SK-N-SH (cell line): ENCODE measurements at regions not wholly inside any gene's neighbourhood (a gene's known extent, or its start where the extent isn't known, plus 50 kb on each side); places are given as distances from the start of the nearest gene placed in this dataset.

Source experiments
- CTCF ChIA-PET: fragments of 300-600, 350-600 bp; formaldehyde crosslinking; extraction: SDS; loops from one replicate; lab custom pipeline; 2021; lab: Yijun Ruan, JAX
- POLR2A ChIA-PET: fragments of 350-600 bp; sonication (Branson Sonifier 250); formaldehyde crosslinking; extraction: SDS; loops from one replicate; lab custom pipeline; 2020; ENCODE audit warnings: antibody characterized with exemption, inconsistent platforms; lab: Yijun Ruan, JAX
- DNase-seq: peaks from one replicate; pipeline ENCODE4 v3.0.0; 2012
- H2AFZ ChIP-seq: fragments of 200-600 bp; sonication (generic); 2 replicates; pipeline ENCODE4 v1.8.1; 2016; ENCODE audit warnings: antibody characterized with exemption, mild to moderate bottlenecking, low read depth
- H3F3A ChIP-seq: fragments of 200-600 bp; sonication (generic); replicated peaks from 2 replicates; pipeline ENCODE3; 2016; ENCODE audit warnings: antibody characterized with exemption, mild to moderate bottlenecking; ENCODE audit not compliant: insufficient read depth
- H3K27ac ChIP-seq, 2 experiments: fragments of 200-500 bp in 1 of 2; fragments of 200-600 bp in 1 of 2; sonication (Bioruptor generic) in 1 of 2; sonication (generic), shearing (Covaris generic) in 1 of 2; 2 replicates each; pipeline versions ENCODE4 v1.5.1 to v1.6.1; 2014 to 2016; ENCODE audit warnings: low read depth in 2 of 2, inconsistent platforms in 1 of 2, low read length in 1 of 2, mild to moderate bottlenecking in 1 of 2, mixed read lengths in 1 of 2
- H3K27me3 ChIP-seq: fragments of 200-600 bp; sonication (generic), shearing (Covaris generic); 2 replicates; pipeline ENCODE4 v1.6.1; 2016; ENCODE audit warnings: mixed run types; ENCODE audit not compliant: insufficient read depth
- H3K36me3 ChIP-seq, 2 experiments: fragments of 200-500 bp in 1 of 2; fragments of 200-600 bp in 1 of 2; sonication (Bioruptor generic) in 1 of 2; sonication (generic) in 1 of 2; replicated peaks in 1 of 2; 2 replicates each; pipeline versions ENCODE3 to v1.5.1; 2014 to 2016; ENCODE audit warnings: low read length in 1 of 2, mild to moderate bottlenecking in 1 of 2; ENCODE audit not compliant: insufficient read depth in 2 of 2, control insufficient read depth in 1 of 2
- H3K4me1 ChIP-seq, 2 experiments: fragments of 200-500 bp in 1 of 2; fragments of 200-600 bp in 1 of 2; sonication (Bioruptor generic) in 1 of 2; sonication (generic), shearing (Covaris generic) in 1 of 2; 2 replicates each; pipeline versions ENCODE4 v1.5.1 to v1.6.1; 2014 to 2016; ENCODE audit warnings: low read depth in 1 of 2, low read length in 1 of 2, mixed run types in 1 of 2; ENCODE audit not compliant: insufficient read depth in 2 of 2, control insufficient read depth in 1 of 2
- H3K4me2 ChIP-seq: fragments of 200-600 bp; sonication (generic), shearing (Covaris generic); 2 replicates; pipeline ENCODE4 v1.6.1; 2017; ENCODE audit warnings: mixed run types
- H3K4me3 ChIP-seq, 2 experiments: fragments of 200-500 bp in 1 of 2; fragments of 200-600 bp in 1 of 2; sonication (Bioruptor generic) in 1 of 2; sonication (generic), shearing (Covaris generic) in 1 of 2; 2 replicates each; pipeline versions ENCODE4 v1.5.1 to v1.8.1; 2014 to 2016; ENCODE audit warnings: low read depth in 2 of 2, inconsistent platforms in 1 of 2, low read length in 1 of 2, mild to moderate bottlenecking in 1 of 2, mixed read lengths in 1 of 2, moderate library complexity in 1 of 2
- H3K79me2 ChIP-seq: fragments of 200-600 bp; sonication (generic); 2 replicates; pipeline ENCODE4 v1.8.1; 2017; ENCODE audit warnings: mild to moderate bottlenecking; ENCODE audit not compliant: insufficient read depth
- H3K9ac ChIP-seq: fragments of 200-600 bp; sonication (generic); 2 replicates; pipeline ENCODE4 v1.6.1; 2017; ENCODE audit warnings: mixed run types
- H3K9me2 ChIP-seq: fragments of 200-600 bp; sonication (generic); 2 replicates; pipeline ENCODE4 v1.6.1; 2017; ENCODE audit warnings: mixed run types
- H3K9me3 ChIP-seq: fragments of 200-600 bp; sonication (generic); 2 replicates; pipeline ENCODE4 v1.6.1; 2017; ENCODE audit warnings: mixed run types, mild to moderate bottlenecking, moderate library complexity
- H4K20me1 ChIP-seq: fragments of 200-600 bp; sonication (generic); 2 replicates; pipeline ENCODE4 v1.6.1; 2017; ENCODE audit warnings: mild to moderate bottlenecking, mixed run types; ENCODE audit not compliant: insufficient read depth
- CHD2 ChIP-seq: fragments of 150-350 bp; IDR thresholded peaks from 2 replicates; pipeline ENCODE4 v1.6.1; 2018; ENCODE audit warnings: low read length; ENCODE audit not compliant: partially characterized antibody
- EZH2phosphoT487 ChIP-seq: fragments of 200-600 bp; sonication (generic); IDR thresholded peaks from 2 replicates; pipeline ENCODE4 v1.6.1; 2017; ENCODE audit warnings: low read depth, mixed run types, mild to moderate bottlenecking, antibody characterized with exemption, moderate library complexity, borderline replicate concordance
- FOXJ3 ChIP-seq: sonication (generic); formaldehyde crosslinking; IDR thresholded peaks from 2 replicates; pipeline ENCODE4 v1.5.1; 2020; ENCODE audit warnings: mild to moderate bottlenecking, missing genetic modification reagents
- JUND ChIP-seq: IDR thresholded peaks from 2 replicates; pipeline ENCODE4 v1.4.0; 2012
- MEF2A ChIP-seq: IDR thresholded peaks from 2 replicates; pipeline ENCODE4 v1.4.0; 2012; ENCODE audit warnings: low read depth, borderline replicate concordance
- MXI1 ChIP-seq: IDR thresholded peaks from 2 replicates; pipeline ENCODE4 v1.6.1; 2012; ENCODE audit warnings: mild to moderate bottlenecking, low read depth, low read length, improper control_type of control experiment
- RAD21 ChIP-seq: IDR thresholded peaks from 2 replicates; pipeline ENCODE4 v1.6.1; 2012; ENCODE audit warnings: mild to moderate bottlenecking, low read length
- SIN3A ChIP-seq: IDR thresholded peaks from 2 replicates; pipeline ENCODE4 v1.6.1; 2012; ENCODE audit warnings: low read depth, mild to moderate bottlenecking, low read length, moderate library complexity, borderline replicate concordance
- SMC3 ChIP-seq: IDR thresholded peaks from 2 replicates; pipeline ENCODE4 v1.6.1; 2012; ENCODE audit warnings: low read depth, low read length, improper control_type of control experiment
- TAF1 ChIP-seq: IDR thresholded peaks from 2 replicates; pipeline ENCODE4 v1.6.1; 2012; ENCODE audit warnings: low read depth, mild to moderate bottlenecking, low read length, moderate library complexity, borderline replicate concordance
- YY1 ChIP-seq: IDR thresholded peaks from 2 replicates; pipeline ENCODE4 v1.4.0; 2012; ENCODE audit warnings: low read depth, mild to moderate bottlenecking
- WGBS: methylation state at CpG from one replicate; pipeline ENCODE4 v1.1.6; 2017; ENCODE audit warnings: low lambda C conversion rate; 5-methylcytosine and 5-hydroxymethylcytosine counted together
- TF ChIP-seq, protein P1 (sequence below): IDR thresholded peaks from 2 replicates; pipeline ENCODE4 v1.4.0; 2012; ENCODE audit warnings: low read depth, borderline replicate concordance
- TF ChIP-seq, protein P2 (sequence below): fragments of 150-350 bp; IDR thresholded peaks from 2 replicates; pipeline ENCODE4 v1.6.1; 2016; ENCODE audit warnings: mild to moderate bottlenecking, low read depth, low read length
- TF ChIP-seq, protein P3 (sequence below): IDR thresholded peaks from 2 replicates; pipeline ENCODE4 v1.4.0; 2012; ENCODE audit warnings: low read depth
- TF ChIP-seq, protein P4 (sequence below): IDR thresholded peaks from 2 replicates; pipeline ENCODE4 v1.4.0; 2012; ENCODE audit warnings: low read depth, borderline replicate concordance
- TF ChIP-seq, protein P5 (sequence below): IDR thresholded peaks from 2 replicates; pipeline ENCODE4 v1.6.1; 2012; ENCODE audit warnings: mild to moderate bottlenecking, low read depth, low read length, moderate library complexity

DNA sequence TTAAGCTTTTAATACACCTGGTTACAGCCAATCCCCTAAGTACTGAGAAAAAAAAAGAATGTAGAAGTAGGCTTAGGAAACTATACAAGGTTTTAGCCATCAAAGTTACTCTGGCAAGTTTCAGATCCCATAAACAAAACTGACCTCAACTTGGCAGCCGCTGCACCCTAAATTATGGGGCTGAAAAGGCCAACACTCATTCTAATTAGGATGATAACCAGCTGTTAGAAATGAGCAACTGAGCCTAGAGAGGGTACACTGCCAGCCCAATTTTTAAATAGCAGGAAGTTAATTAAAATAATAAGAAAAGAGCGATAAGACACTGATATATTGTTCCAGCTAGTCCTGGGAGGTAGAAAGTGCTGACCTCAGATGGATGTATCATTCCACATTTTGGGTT lies 105.7 kb upstream of the VAV3 start (continued):
- TF ChIP-seq, protein P1, sequence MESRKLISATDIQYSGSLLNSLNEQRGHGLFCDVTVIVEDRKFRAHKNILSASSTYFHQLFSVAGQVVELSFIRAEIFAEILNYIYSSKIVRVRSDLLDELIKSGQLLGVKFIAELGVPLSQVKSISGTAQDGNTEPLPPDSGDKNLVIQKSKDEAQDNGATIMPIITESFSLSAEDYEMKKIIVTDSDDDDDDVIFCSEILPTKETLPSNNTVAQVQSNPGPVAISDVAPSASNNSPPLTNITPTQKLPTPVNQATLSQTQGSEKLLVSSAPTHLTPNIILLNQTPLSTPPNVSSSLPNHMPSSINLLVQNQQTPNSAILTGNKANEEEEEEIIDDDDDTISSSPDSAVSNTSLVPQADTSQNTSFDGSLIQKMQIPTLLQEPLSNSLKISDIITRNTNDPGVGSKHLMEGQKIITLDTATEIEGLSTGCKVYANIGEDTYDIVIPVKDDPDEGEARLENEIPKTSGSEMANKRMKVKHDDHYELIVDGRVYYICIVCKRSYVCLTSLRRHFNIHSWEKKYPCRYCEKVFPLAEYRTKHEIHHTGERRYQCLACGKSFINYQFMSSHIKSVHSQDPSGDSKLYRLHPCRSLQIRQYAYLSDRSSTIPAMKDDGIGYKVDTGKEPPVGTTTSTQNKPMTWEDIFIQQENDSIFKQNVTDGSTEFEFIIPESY = no peak
- TF ChIP-seq RAD21 (no peak), MXI1 (no peak), CHD2 (no peak)

DNA sequence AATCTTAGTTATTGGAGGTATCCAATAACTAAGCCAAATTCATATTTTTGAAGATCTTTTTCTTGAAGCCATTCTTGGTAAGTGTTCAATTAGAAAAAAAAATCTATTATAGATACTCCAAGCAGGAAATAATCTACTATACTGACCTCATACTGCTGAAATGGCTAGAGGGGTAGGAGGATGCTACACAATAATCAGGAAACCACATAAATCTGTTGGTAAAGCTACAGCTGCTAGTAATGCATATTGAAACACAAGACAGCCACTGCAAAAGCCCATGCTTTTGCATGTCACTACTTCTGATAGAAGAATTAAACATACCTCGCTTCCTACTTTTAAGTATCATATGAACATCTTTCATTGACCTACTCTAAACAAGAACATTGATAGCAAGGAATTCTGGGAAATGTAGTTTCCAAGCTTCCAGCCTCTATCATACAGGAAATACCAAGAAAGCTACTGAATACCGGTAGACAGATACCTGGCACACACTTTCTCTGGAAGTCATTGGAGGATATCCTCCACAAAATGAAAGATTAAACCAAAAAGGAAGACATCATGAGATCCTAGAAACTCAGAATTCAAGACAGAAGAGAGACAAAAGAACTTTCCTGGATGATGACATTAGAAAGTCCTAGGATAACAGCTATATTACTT lies 103.0 kb upstream of the VAV3 start:
- no peak for DNase-seq
- H3K79me2 ChIP-seq = no peaks in the 10 kb centered on the region
- WGBS = 40% methylated on average over 2 of the region's 2 CpGs
- no peak overlapping the region for H2AFZ ChIP-seq
- no peaks in the 10 kb centered on the region for H3K9me3 ChIP-seq
- no peak overlapping the region for H3K9ac ChIP-seq
- ChIA-PET CTCF (no interaction called here), POLR2A (no interaction called here)
- no peaks in the 10 kb centered on the region; a peak in 1 of 4 replicates for H3K4me1 ChIP-seq
- H3F3A ChIP-seq = no peaks in the 10 kb centered on the region
- no peak overlapping the region for H3K4me3 ChIP-seq
- H3K36me3 ChIP-seq = no peaks in the 10 kb centered on the region
- no peak overlapping the region for H3K4me2 ChIP-seq
- H3K27ac ChIP-seq = no peak overlapping the region
- no peaks in the 10 kb centered on the region for H3K27me3 ChIP-seq
- no peak for TF ChIP-seq CHD2
- TF ChIP-seq EZH2phosphoT487 = no peak
- TF ChIP-seq TAF1 = no peak
- TF ChIP-seq SMC3 = no peak
- no peak for TF ChIP-seq FOXJ3 (CRISPR knock-in tag)
- no peak for TF ChIP-seq SIN3A
- TF ChIP-seq, protein P2, sequence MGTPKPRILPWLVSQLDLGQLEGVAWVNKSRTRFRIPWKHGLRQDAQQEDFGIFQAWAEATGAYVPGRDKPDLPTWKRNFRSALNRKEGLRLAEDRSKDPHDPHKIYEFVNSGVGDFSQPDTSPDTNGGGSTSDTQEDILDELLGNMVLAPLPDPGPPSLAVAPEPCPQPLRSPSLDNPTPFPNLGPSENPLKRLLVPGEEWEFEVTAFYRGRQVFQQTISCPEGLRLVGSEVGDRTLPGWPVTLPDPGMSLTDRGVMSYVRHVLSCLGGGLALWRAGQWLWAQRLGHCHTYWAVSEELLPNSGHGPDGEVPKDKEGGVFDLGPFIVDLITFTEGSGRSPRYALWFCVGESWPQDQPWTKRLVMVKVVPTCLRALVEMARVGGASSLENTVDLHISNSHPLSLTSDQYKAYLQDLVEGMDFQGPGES = no peak
- TF ChIP-seq MEF2A = no peak
- TF ChIP-seq, protein P3, sequence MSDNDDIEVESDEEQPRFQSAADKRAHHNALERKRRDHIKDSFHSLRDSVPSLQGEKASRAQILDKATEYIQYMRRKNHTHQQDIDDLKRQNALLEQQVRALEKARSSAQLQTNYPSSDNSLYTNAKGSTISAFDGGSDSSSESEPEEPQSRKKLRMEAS = no peak
- no peak for TF ChIP-seq JUND
- no peak for TF ChIP-seq YY1
- TF ChIP-seq, protein P4, sequence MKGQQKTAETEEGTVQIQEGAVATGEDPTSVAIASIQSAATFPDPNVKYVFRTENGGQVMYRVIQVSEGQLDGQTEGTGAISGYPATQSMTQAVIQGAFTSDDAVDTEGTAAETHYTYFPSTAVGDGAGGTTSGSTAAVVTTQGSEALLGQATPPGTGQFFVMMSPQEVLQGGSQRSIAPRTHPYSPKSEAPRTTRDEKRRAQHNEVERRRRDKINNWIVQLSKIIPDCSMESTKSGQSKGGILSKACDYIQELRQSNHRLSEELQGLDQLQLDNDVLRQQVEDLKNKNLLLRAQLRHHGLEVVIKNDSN = no peak
- TF ChIP-seq, protein P5, sequence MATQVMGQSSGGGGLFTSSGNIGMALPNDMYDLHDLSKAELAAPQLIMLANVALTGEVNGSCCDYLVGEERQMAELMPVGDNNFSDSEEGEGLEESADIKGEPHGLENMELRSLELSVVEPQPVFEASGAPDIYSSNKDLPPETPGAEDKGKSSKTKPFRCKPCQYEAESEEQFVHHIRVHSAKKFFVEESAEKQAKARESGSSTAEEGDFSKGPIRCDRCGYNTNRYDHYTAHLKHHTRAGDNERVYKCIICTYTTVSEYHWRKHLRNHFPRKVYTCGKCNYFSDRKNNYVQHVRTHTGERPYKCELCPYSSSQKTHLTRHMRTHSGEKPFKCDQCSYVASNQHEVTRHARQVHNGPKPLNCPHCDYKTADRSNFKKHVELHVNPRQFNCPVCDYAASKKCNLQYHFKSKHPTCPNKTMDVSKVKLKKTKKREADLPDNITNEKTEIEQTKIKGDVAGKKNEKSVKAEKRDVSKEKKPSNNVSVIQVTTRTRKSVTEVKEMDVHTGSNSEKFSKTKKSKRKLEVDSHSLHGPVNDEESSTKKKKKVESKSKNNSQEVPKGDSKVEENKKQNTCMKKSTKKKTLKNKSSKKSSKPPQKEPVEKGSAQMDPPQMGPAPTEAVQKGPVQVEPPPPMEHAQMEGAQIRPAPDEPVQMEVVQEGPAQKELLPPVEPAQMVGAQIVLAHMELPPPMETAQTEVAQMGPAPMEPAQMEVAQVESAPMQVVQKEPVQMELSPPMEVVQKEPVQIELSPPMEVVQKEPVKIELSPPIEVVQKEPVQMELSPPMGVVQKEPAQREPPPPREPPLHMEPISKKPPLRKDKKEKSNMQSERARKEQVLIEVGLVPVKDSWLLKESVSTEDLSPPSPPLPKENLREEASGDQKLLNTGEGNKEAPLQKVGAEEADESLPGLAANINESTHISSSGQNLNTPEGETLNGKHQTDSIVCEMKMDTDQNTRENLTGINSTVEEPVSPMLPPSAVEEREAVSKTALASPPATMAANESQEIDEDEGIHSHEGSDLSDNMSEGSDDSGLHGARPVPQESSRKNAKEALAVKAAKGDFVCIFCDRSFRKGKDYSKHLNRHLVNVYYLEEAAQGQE = no peak
- no peaks in the 10 kb centered on the region for H4K20me1 ChIP-seq
- H3K9me2 ChIP-seq = no peaks in the 10 kb centered on the region
